K562 (cell line): ENCODE measurements at regions not wholly inside any gene's neighbourhood (a gene's known extent, or its start where the extent isn't known, plus 50 kb on each side); places are given as distances from the start of the nearest gene placed in this dataset.
A peak's percentile ranks its signal among the peaks of the same experiment; 100 is the strongest.

ENCODE experiments used
- ATAC-seq: fragments of 200-7000 bp; cut with Tn5 transposase; 3 replicates; pipeline ENCODE4 v1.9.1; 2020; ENCODE audit warnings: moderate library complexity
- BruUV-seq: library from RNA; stranded (reverse); fragments of 400-500 nt; replicated peaks from 2 replicates; lab custom pipeline; 2021; lab: Mats Ljungman, UMichigan
- CTCF ChIA-PET: fragments of 300-600 bp; formaldehyde crosslinking; extraction: SDS; loops from one replicate; lab custom pipeline; 2021; ENCODE audit warnings: low intra/inter-chr PET ratio; lab: Yijun Ruan, JAX
- POLR2A ChIA-PET: fragments of 300-600, 350-650 bp; sonication (Branson Sonifier 250); formaldehyde crosslinking; extraction: SDS; loops from one replicate; lab custom pipeline; 2021; ENCODE audit warnings: antibody characterized with exemption, inconsistent platforms; lab: Yijun Ruan, JAX
- DNase-seq, 4 experiments: peaks; one replicate each; pipeline versions ENCODE4 v3.0.0 to v3.0.0-alpha.2; 2011 to 2018; ENCODE audit warnings: low spot score in 3 of 4, mixed read lengths in 3 of 4; ENCODE audit errors: extremely low read depth in 1 of 4
- FAIRE-seq: peaks from 2 replicates; lab custom pipeline; 2011; peaks lifted over from hg19 to GRCh38; lab: Jason Lieb, UNC
- H2AFZ ChIP-seq: 2 replicates; pipeline ENCODE4 v1.6.0; 2011; ENCODE audit warnings: low read depth, low read length, control low read depth, inconsistent platforms
- H3K27ac ChIP-seq: fragments of 200-600 bp; 3 replicates; pipeline ENCODE4 v1.8.0; 2011; ENCODE audit warnings: low read depth, mild to moderate bottlenecking, control low read depth, inconsistent platforms, low read length, moderate library complexity, mixed read lengths; ENCODE audit errors: extremely low read depth
- H3K27me3 ChIP-seq, 2 experiments: fragments of 300-600 bp in 1 of 2; 2 replicates in 1 of 2; 3 replicates in 1 of 2; pipeline versions ENCODE4 v1.6.0 to v1.8.0; 2011; ENCODE audit warnings: inconsistent platforms in 2 of 2, low read length in 2 of 2, mild to moderate bottlenecking in 1 of 2, mixed read lengths in 1 of 2, moderate library complexity in 1 of 2; ENCODE audit not compliant: control insufficient read depth in 2 of 2, insufficient read depth in 2 of 2
- H3K36me3 ChIP-seq: fragments of 300-600 bp; 3 replicates; pipeline ENCODE4 v1.8.0; 2011; ENCODE audit warnings: mild to moderate bottlenecking, low read length, inconsistent platforms; ENCODE audit not compliant: control insufficient read depth, insufficient read depth
- H3K4me1 ChIP-seq, 2 experiments: fragments of 200-600 bp in 1 of 2; replicated peaks in 1 of 2; 2 replicates in 1 of 2; 3 replicates in 1 of 2; pipeline versions ENCODE4 v1.5.1 to v1.8.0; 2011; ENCODE audit warnings: inconsistent platforms in 2 of 2, low read length in 2 of 2, mild to moderate bottlenecking in 1 of 2, mixed read lengths in 1 of 2, moderate library complexity in 1 of 2; ENCODE audit not compliant: control insufficient read depth in 2 of 2, insufficient read depth in 2 of 2
- H3K4me2 ChIP-seq: 2 replicates; pipeline ENCODE4 v1.6.1; 2011; ENCODE audit warnings: low read length, control low read depth, inconsistent platforms, mixed read lengths; ENCODE audit not compliant: insufficient read depth
- H3K4me3 ChIP-seq: fragments of 200-600 bp; sonication (generic), shearing (Covaris generic); 2 replicates; pipeline ENCODE4 v1.5.1; 2016; ENCODE audit warnings: control low read depth, inconsistent platforms
- H3K79me2 ChIP-seq: fragments of 200-600 bp; 3 replicates; pipeline ENCODE4 v1.8.0; 2011; ENCODE audit warnings: low read length, inconsistent platforms; ENCODE audit not compliant: control insufficient read depth, insufficient read depth
- H3K9ac ChIP-seq, 2 experiments: 2 replicates each; pipeline versions ENCODE4 v1.6.0 to v1.6.1; 2011; ENCODE audit warnings: low read depth in 2 of 2, low read length in 2 of 2, control low read depth in 1 of 2, inconsistent platforms in 1 of 2, mild to moderate bottlenecking in 1 of 2, mixed read lengths in 1 of 2; ENCODE audit not compliant: insufficient read depth in 1 of 2
- H3K9me1 ChIP-seq: one replicate; pipeline ENCODE4 v1.6.0; 2011; ENCODE audit warnings: inconsistent platforms, mild to moderate bottlenecking, low read length, moderate library complexity; ENCODE audit not compliant: control insufficient read depth, insufficient read depth
- H3K9me3 ChIP-seq: replicated peaks from 2 replicates; pipeline ENCODE4 v1.5.1; 2011; ENCODE audit warnings: low read depth, low read length, inconsistent platforms; ENCODE audit not compliant: control insufficient read depth, insufficient read depth
- H4K20me1 ChIP-seq: replicated peaks from 2 replicates; pipeline ENCODE4 v1.6.1; 2011; ENCODE audit warnings: low read length, inconsistent platforms, mixed read lengths; ENCODE audit not compliant: control insufficient read depth, insufficient read depth
- DDX20 ChIP-seq: fragments of 450-650 bp; IDR thresholded peaks from 2 replicates; pipeline ENCODE4 v1.6.1; 2016; ENCODE audit warnings: missing genetic modification characterization, low read depth, mild to moderate bottlenecking, missing compliant biosample characterization, moderate library complexity
- NCOR1 ChIP-seq: fragments of 450-650 bp; IDR thresholded peaks from 2 replicates; pipeline ENCODE4 v1.6.1; 2016; ENCODE audit warnings: mild to moderate bottlenecking, moderate library complexity
- NEUROD1 ChIP-seq: fragments of 150-350 bp; IDR thresholded peaks from 2 replicates; pipeline ENCODE4 v1.6.1; 2014; ENCODE audit warnings: borderline replicate concordance, low read length, low read depth; ENCODE audit not compliant: partially characterized antibody
- RAD51 ChIP-seq: fragments of 450-650 bp; IDR thresholded peaks from 2 replicates; pipeline ENCODE4 v1.7.1; 2016; ENCODE audit warnings: low read depth, mild to moderate bottlenecking, borderline replicate concordance
- RBM39 ChIP-seq: fragments of 200-400 bp; formaldehyde crosslinking; optimal IDR thresholded peaks from 2 replicates; pipeline ENCODE3; 2018; ENCODE audit warnings: low read depth, low read length
- TEAD1 ChIP-seq, 2 experiments: fragments of 450-650 bp in 1 of 2; sonication (generic) in 1 of 2; formaldehyde crosslinking; IDR thresholded peaks; 2 replicates each; pipeline versions ENCODE4 v1.4.0 to v1.8.0; 2020 to 2022; ENCODE audit warnings: mild to moderate bottlenecking in 2 of 2, missing genetic modification reagents in 1 of 2
- USF2 ChIP-seq: sonication (generic); formaldehyde crosslinking; IDR thresholded peaks from 2 replicates; pipeline ENCODE4 v1.5.0; 2020; ENCODE audit warnings: missing genetic modification reagents
- ZNF184 ChIP-seq: sonication (generic); formaldehyde crosslinking; IDR thresholded peaks from 2 replicates; pipeline ENCODE4 v1.5.0; 2020; ENCODE audit warnings: missing genetic modification reagents
- WGBS: fragments of 100-300 bp; shearing (Covaris generic); methylation state at CpG from one replicate; pipeline ENCODE4 v1.1.6; 2016; ENCODE audit warnings: low coverage, mixed read lengths; ENCODE audit not compliant: insufficient coverage; ENCODE audit errors: missing lambda C conversion rate; 5-methylcytosine and 5-hydroxymethylcytosine counted together
- in situ Hi-C: fragments of 300-500 bp; cut with MboI; formaldehyde crosslinking; loops from 4 replicates; pipeline ENCODE4 v1.15.0; 2018; ENCODE audit warnings: inconsistent platforms, mixed read lengths
- intact Hi-C: fragments of 100-400 bp; cut with micrococcal nuclease; formaldehyde crosslinking; loops from 2 replicates; pipeline ENCODE4 v1.14.2; 2022

DNA sequence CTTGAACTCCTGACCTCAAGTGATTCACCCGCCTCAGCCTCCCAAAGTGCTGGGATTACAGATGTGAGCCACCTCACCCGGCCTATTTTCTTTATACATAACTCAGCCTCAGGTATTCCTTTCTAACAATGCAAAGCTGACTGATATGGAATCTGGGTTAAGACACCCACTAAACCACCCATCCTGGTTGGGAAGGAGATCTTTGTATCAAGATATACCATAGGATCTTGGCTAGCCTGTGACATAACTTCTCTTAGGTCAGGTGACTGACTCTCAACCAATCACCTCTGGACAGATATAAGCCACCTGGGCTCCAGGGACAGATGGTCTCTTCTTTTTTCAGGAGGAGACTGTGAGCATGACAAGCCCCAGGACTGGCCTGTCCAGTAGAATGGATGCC is 51.2 kb upstream of the NKD1 start:
- H3K27me3 ChIP-seq, result peaks cover 0 to 18% of the 10 kb centered on the region in 2 experiments; a peak in 4 of 5 replicates
- ChIA-PET POLR2A (no interaction called here), CTCF (no interaction called here)
- TF ChIP-seq TEAD1 (CRISPR knock-in tag; IDR thresholded peaks at IDR 0.05) (no peak), RBM39 (no peak), ZNF184 (CRISPR knock-in tag) (no peak), NEUROD1 (no peak), USF2 (CRISPR knock-in tag) (peak; percentile 36; the same call in 1 of the 2 replicates), DDX20 (no peak), NCOR1 (no peak), RAD51 (0 out of 2 replicates have a peak, but pooled peaks have one; percentile 37)
- no peak overlapping the region for H3K4me3 ChIP-seq
- in situ Hi-C loops, result no loop called here
- 38% methylated on average over 2 of the region's 2 CpGs for WGBS
- no peak overlapping the region for H2AFZ ChIP-seq
- no peaks in the 10 kb centered on the region for H4K20me1 ChIP-seq
- H3K36me3 ChIP-seq, result no peaks in the 10 kb centered on the region
- no peak overlapping the region for H3K4me2 ChIP-seq
- H3K9me1 ChIP-seq, result no peaks in the 10 kb centered on the region
- H3K9me3 ChIP-seq, result no peaks in the 10 kb centered on the region
- peak in 2 of 4 experiments; percentile 15 to 16 for DNase-seq
- H3K4me1 ChIP-seq, result no peaks in the 10 kb centered on the region
- H3K79me2 ChIP-seq, result no peaks in the 10 kb centered on the region
- H3K9ac ChIP-seq, result no peak overlapping the region
- no TSS peak for BruUV-seq
- intact Hi-C loops, result no loop called here
- FAIRE-seq, result no peak
- no peak overlapping the region for H3K27ac ChIP-seq
- peak; percentile 60 for ATAC-seq
